Neuronal stem cell (in vitro differentiated cells): ENCODE measurements at regions not wholly inside any gene's neighbourhood (a gene's known extent, or its start where the extent isn't known, plus 50 kb on each side); places are given as distances from the start of the nearest gene placed in this dataset.

Experiments used
- DNase-seq: peaks from one replicate; pipeline ENCODE4 v3.0.0-alpha.2; 2013; ENCODE audit warnings: low spot score
- H2AFZ ChIP-seq: one replicate; pipeline ENCODE4 v1.6.1; 2013; ENCODE audit warnings: mild to moderate bottlenecking, low read length, inconsistent platforms
- H2AK5ac ChIP-seq: 2 replicates; pipeline ENCODE4 v1.6.1; 2013; ENCODE audit warnings: low read depth, mild to moderate bottlenecking, inconsistent platforms, low read length, moderate library complexity, mixed read lengths
- H2BK120ac ChIP-seq: 2 replicates; pipeline ENCODE4 v1.6.1; 2013; ENCODE audit warnings: low read depth, mild to moderate bottlenecking, inconsistent platforms, low read length, moderate library complexity, mixed read lengths
- H2BK12ac ChIP-seq: one replicate; pipeline ENCODE4 v1.6.1; 2013; ENCODE audit warnings: low read length, inconsistent platforms
- H2BK15ac ChIP-seq: 2 replicates; pipeline ENCODE4 v1.6.1; 2013; ENCODE audit warnings: mild to moderate bottlenecking, low read length, inconsistent platforms, mixed read lengths
- H2BK5ac ChIP-seq: one replicate; pipeline ENCODE4 v1.6.1; 2013; ENCODE audit warnings: inconsistent platforms, mild to moderate bottlenecking, low read length, moderate library complexity
- H3K14ac ChIP-seq: one replicate; pipeline ENCODE4 v1.6.1; 2013; ENCODE audit warnings: low read length, inconsistent platforms
- H3K18ac ChIP-seq: 2 replicates; pipeline ENCODE4 v1.6.1; 2013; ENCODE audit warnings: low read length, inconsistent platforms
- H3K23ac ChIP-seq: 2 replicates; pipeline ENCODE4 v1.6.1; 2013; ENCODE audit warnings: low read depth, mild to moderate bottlenecking, mixed read lengths, low read length, inconsistent platforms; ENCODE audit not compliant: poor library complexity
- H3K27ac ChIP-seq: replicated peaks from 3 replicates; pipeline ENCODE4 v1.5.1; 2013; ENCODE audit warnings: low read length, inconsistent platforms
- H3K27me3 ChIP-seq, 3 experiments: 2 replicates each; pipeline ENCODE4 v1.6.1; 2013; ENCODE audit warnings: low read length in 3 of 3, mild to moderate bottlenecking in 2 of 3, inconsistent platforms in 1 of 3, low read depth in 1 of 3, mixed read lengths in 1 of 3, moderate library complexity in 1 of 3; ENCODE audit not compliant: control insufficient read depth in 3 of 3, insufficient read depth in 3 of 3
- H3K36me3 ChIP-seq, 2 donors: replicated peaks in 1 of 2; 2 replicates each; pipeline ENCODE4 v1.6.1; 2013; ENCODE audit warnings: low read length in 2 of 2; ENCODE audit not compliant: control insufficient read depth in 2 of 2, insufficient read depth in 2 of 2
- H3K4ac ChIP-seq: 2 replicates; pipeline ENCODE4 v1.6.1; 2013; ENCODE audit warnings: inconsistent platforms, mild to moderate bottlenecking, low read length, moderate library complexity
- H3K4me1 ChIP-seq, 2 donors: 1 replicate in 1 of 2; 2 replicates in 1 of 2; pipeline ENCODE4 v1.6.1; 2013; ENCODE audit warnings: low read length in 2 of 2, low read depth in 1 of 2; ENCODE audit not compliant: control insufficient read depth in 2 of 2, insufficient read depth in 1 of 2
- H3K4me2 ChIP-seq: one replicate; pipeline ENCODE4 v1.6.1; 2013; ENCODE audit warnings: mild to moderate bottlenecking, low read length, inconsistent platforms; ENCODE audit not compliant: insufficient read depth, poor library complexity, severe bottlenecking
- H3K4me3 ChIP-seq, 2 donors: 2 replicates each; pipeline ENCODE4 v1.5.1; 2013; ENCODE audit warnings: low read length in 2 of 2, mild to moderate bottlenecking in 2 of 2, inconsistent platforms in 1 of 2, moderate library complexity in 1 of 2
- H3K79me1 ChIP-seq: one replicate; pipeline ENCODE4 v1.6.1; 2013; ENCODE audit warnings: low read depth, mild to moderate bottlenecking, inconsistent platforms, low read length, moderate library complexity
- H3K9ac ChIP-seq: one replicate; pipeline ENCODE4 v1.6.1; 2013; ENCODE audit warnings: mild to moderate bottlenecking, low read depth, low read length, inconsistent platforms; ENCODE audit not compliant: poor library complexity
- H3K9me3 ChIP-seq, 2 donors: replicated peaks in 1 of 2; 2 replicates each; pipeline versions ENCODE3 to v1.6.1; 2013; ENCODE audit warnings: low read length in 2 of 2, mild to moderate bottlenecking in 2 of 2, inconsistent platforms in 1 of 2, low read depth in 1 of 2, mixed read lengths in 1 of 2, moderate library complexity in 1 of 2; ENCODE audit not compliant: control insufficient read depth in 2 of 2, insufficient read depth in 1 of 2
- H4K8ac ChIP-seq: one replicate; pipeline ENCODE4 v1.6.1; 2013; ENCODE audit warnings: low read depth, mild to moderate bottlenecking, inconsistent platforms, low read length, moderate library complexity
- H4K91ac ChIP-seq: one replicate; pipeline ENCODE4 v1.6.1; 2013; ENCODE audit warnings: low read length, low read depth, mild to moderate bottlenecking, inconsistent platforms; ENCODE audit not compliant: poor library complexity
- WGBS, 2 donors: extraction: QIAGEN DNeasy Blood & Tissue Kit; methylation state at CpG; one replicate each; pipeline ENCODE4 v1.1.7; 2013; ENCODE audit warnings: missing lambda C conversion rate in 2 of 2, mixed read lengths in 1 of 2; ENCODE audit not compliant: insufficient read length in 2 of 2, insufficient replicate concordance in 1 of 2; ENCODE audit errors: extremely low coverage in 2 of 2; 5-methylcytosine and 5-hydroxymethylcytosine counted together

- Histone ChIP-seq H2BK15ac (no peak overlapping the region), H4K91ac (no peak overlapping the region), H3K27ac (no peak overlapping the region), H3K4me2 (no peak overlapping the region), H3K36me3 (no peaks in the 10 kb centered on the region), H3K9ac (no peak overlapping the region), H2BK5ac (no peak overlapping the region), H2AK5ac (peak overlapping the region; percentile 40), H3K18ac (peak overlapping the region; percentile 53), H2AFZ (no peak overlapping the region), H3K4ac (no peak overlapping the region), H3K79me1 (no peaks in the 10 kb centered on the region), H3K4me3 (no peak overlapping the region), H3K4me1 (peaks cover 0 to 7% of the 10 kb centered on the region in 2 donors), H3K14ac (no peak overlapping the region), H3K9me3 (no peaks in the 10 kb centered on the region), H2BK120ac (no peak overlapping the region), H3K23ac (no peak overlapping the region), H2BK12ac (no peak overlapping the region), H4K8ac (no peak overlapping the region), H3K27me3 (peaks cover 0 to 42% (median 0%) of the 10 kb centered on the region in 3 experiments)
- no peak for DNase-seq
- WGBS, 2 donors = no CpG with 5 or more reads among the region's 15 CpGs
Measured at GRCh38 chr11:44361813-44362212, 51.9 kb upstream of the ALX4 start.

DNA sequence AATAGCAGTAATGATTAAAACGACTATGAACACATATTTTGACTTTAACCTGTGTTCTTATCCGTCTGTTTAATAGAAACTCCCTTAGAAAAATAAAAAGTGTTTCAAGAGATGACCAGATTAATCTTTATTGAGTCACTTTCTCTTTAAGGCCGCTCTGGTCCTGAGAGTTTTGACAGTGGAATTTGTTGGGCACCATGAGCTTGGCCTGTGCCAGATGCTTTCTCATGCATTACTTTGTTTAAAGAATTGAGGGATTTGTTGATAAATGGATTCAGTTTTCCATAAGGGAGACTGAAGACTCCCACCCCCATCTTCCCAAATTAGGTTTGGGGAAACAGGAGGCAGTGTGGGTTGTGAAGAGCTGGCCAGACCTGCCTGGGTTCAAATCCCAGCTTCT lies 53.2 kb upstream of the ALX4 start:
- no peaks in the 10 kb centered on the region for H3K9me3 ChIP-seq
- no peak overlapping the region for H3K4me3 ChIP-seq
- H3K27ac ChIP-seq = no peak overlapping the region
- H3K36me3 ChIP-seq = no peaks in the 10 kb centered on the region
- no peak overlapping the region for H2BK12ac ChIP-seq
- H2AFZ ChIP-seq = no peak overlapping the region
- H2BK5ac ChIP-seq = no peak overlapping the region
- H3K18ac ChIP-seq = no peak overlapping the region
- H2BK120ac ChIP-seq = no peak overlapping the region
- H3K79me1 ChIP-seq = no peaks in the 10 kb centered on the region
- H3K14ac ChIP-seq = no peak overlapping the region
- no peak overlapping the region for H4K91ac ChIP-seq
- H2BK15ac ChIP-seq = no peak overlapping the region
- H4K8ac ChIP-seq = no peak overlapping the region
- H3K4me1 ChIP-seq = peaks cover 0 to 7% of the 10 kb centered on the region in 2 donors
- no CpG with 5 or more reads among the region's 3 CpGs for WGBS, 2 donors
- H2AK5ac ChIP-seq = no peak overlapping the region
- peaks cover 0 to 42% (median 0%) of the 10 kb centered on the region in 3 experiments for H3K27me3 ChIP-seq
- DNase-seq = no peak
- no peak overlapping the region for H3K4me2 ChIP-seq
- no peak overlapping the region for H3K4ac ChIP-seq
- no peak overlapping the region for H3K9ac ChIP-seq
- H3K23ac ChIP-seq = no peak overlapping the region

DNA sequence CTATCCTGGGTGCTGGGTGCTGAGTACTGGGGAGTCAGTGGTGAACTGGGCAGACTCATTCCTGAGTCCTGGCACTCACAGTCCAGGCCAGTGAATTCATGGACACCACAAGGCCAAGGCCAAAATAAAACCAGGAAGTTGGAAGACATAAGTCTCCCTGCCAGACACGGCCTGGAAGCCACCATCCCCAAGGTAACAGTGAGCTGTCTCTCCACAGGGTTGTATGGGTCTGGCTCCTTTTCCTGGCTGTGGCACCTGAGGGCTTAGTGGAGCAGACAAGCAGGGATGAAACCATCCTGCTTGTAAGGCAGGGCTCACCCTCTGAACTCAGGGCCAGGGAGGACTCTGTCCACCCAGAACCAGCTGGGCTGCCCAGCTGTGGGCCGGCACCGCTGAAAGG lies 54.7 kb upstream of the ALX4 start:
- no peak for DNase-seq

DNA sequence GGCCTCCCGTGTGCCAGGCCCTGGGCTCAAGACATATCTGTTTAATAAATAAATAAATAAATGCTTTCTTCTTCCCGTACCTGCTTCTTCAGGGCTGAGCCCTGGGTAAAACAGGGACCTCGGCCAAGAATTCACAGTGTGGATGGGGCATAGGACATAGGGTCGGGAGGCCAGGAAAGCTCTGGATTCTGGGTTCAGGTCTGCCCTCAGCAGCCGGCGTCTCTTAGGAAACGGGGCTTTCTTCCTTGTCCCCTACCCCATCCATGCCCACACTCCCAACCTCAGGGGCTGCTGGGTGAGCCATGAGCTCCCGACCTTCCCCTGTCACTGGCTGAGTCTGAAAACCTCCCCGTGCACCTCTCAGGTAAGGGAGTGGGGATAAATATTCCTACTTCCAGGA lies 55.7 kb upstream of the ALX4 start:
- no peak overlapping the region for H3K27ac ChIP-seq
- no peak overlapping the region for H3K4ac ChIP-seq
- H3K36me3 ChIP-seq = no peaks in the 10 kb centered on the region
- no peak overlapping the region for H4K8ac ChIP-seq
- H3K79me1 ChIP-seq = no peaks in the 10 kb centered on the region
- H2BK5ac ChIP-seq = no peak overlapping the region
- H4K91ac ChIP-seq = no peak overlapping the region
- H3K4me2 ChIP-seq = no peak overlapping the region
- peaks cover 0 to 7% of the 10 kb centered on the region in 2 donors for H3K4me1 ChIP-seq
- no peak overlapping the region for H2BK15ac ChIP-seq
- WGBS, 2 donors = no CpG with 5 or more reads among the region's 9 CpGs
- H3K9ac ChIP-seq = no peak overlapping the region
- no peak overlapping the region for H2AFZ ChIP-seq
- no peak overlapping the region for H2BK12ac ChIP-seq
- no peak overlapping the region for H2AK5ac ChIP-seq
- H3K18ac ChIP-seq = peak overlapping the region; percentile 3
- no peak overlapping the region for H2BK120ac ChIP-seq
- H3K27me3 ChIP-seq = peaks cover 0 to 25% (median 0%) of the 10 kb centered on the region in 3 experiments
- H3K14ac ChIP-seq = no peak overlapping the region
- no peak for DNase-seq
- peaks cover 0 to 1% of the 10 kb centered on the region in 2 donors for H3K9me3 ChIP-seq
- H3K23ac ChIP-seq = no peak overlapping the region
- no peak overlapping the region for H3K4me3 ChIP-seq

More for the DNA sequence above, 54.7 kb upstream of the ALX4 start:
- Histone ChIP-seq H3K79me1 (no peaks in the 10 kb centered on the region), H3K14ac (no peak overlapping the region), H2BK12ac (no peak overlapping the region), H2AK5ac (no peak overlapping the region), H4K8ac (no peak overlapping the region), H3K4me3 (no peak overlapping the region), H2BK5ac (no peak overlapping the region), H3K23ac (no peak overlapping the region), H3K36me3 (no peaks in the 10 kb centered on the region), H3K4me1 (peaks cover 0 to 7% of the 10 kb centered on the region in 2 donors), H4K91ac (no peak overlapping the region), H3K27ac (no peak overlapping the region), H3K4ac (no peak overlapping the region), H3K4me2 (no peak overlapping the region), H3K27me3 (peaks cover 0 to 34% (median 0%) of the 10 kb centered on the region in 3 experiments), H2BK120ac (no peak overlapping the region), H3K9me3 (no peaks in the 10 kb centered on the region), H3K18ac (peak overlapping the region; percentile 23), H2BK15ac (no peak overlapping the region), H3K9ac (no peak overlapping the region), H2AFZ (no peak overlapping the region)
- no CpG with 5 or more reads among the region's 3 CpGs for WGBS, 2 donors
